BLaER1 (cell line): ENCODE measurements at regions not wholly inside any gene's neighbourhood (a gene's known extent, or its start where the extent isn't known, plus 50 kb on each side); places are given as distances from the start of the nearest gene placed in this dataset.

Experiments used
- H3K27ac ChIP-seq: shearing (Covaris generic); formaldehyde crosslinking; 2 replicates; pipeline ENCODE4 v1.8.1; 2022
- H3K27me3 ChIP-seq: shearing (Covaris generic); formaldehyde crosslinking; 2 replicates; pipeline ENCODE4 v1.8.1; 2022
- H3K36me3 ChIP-seq: shearing (Covaris generic); formaldehyde crosslinking; 2 replicates; pipeline ENCODE4 v1.8.1; 2022
- H3K4me1 ChIP-seq: shearing (Covaris generic); formaldehyde crosslinking; 2 replicates; pipeline ENCODE4 v1.8.1; 2022
- H3K4me2 ChIP-seq: shearing (Covaris generic); formaldehyde crosslinking; 2 replicates; pipeline ENCODE4 v1.8.1; 2022
- H3K4me3 ChIP-seq: shearing (Covaris generic); formaldehyde crosslinking; 2 replicates; pipeline ENCODE4 v1.8.1; 2022
- H3K9ac ChIP-seq: shearing (Covaris generic); formaldehyde crosslinking; 2 replicates; pipeline ENCODE4 v1.8.1; 2022
- H3K9me3 ChIP-seq: shearing (Covaris generic); formaldehyde crosslinking; 2 replicates; pipeline ENCODE4 v1.8.1; 2022
- H4K20me1 ChIP-seq: shearing (Covaris generic); formaldehyde crosslinking; 2 replicates; pipeline ENCODE4 v1.8.1; 2022
- Cebpa-rat ChIP-seq: shearing (Covaris generic); IDR thresholded peaks from 2 replicates; pipeline ENCODE4 v1.8.1; 2022

DNA sequence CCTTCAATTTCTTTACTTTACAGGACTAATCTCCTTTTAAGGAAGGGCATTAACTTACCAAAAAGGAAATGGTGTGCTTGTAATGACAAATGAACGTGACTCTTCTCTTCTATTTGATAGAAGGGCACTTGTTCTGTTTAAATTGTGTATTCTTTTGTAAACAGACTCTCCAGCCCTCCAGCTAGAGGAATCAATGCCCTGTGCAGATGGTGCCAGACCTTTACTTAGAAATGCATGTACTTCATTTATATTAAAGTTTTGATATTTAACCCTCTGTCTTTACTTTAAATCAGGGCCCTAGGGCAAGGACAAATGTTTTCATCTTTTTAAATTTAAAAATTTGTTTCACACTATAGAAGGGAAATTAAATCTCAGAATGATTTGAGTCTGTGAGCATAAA, 355.1 kb downstream of the GBE1 start:
- Histone ChIP-seq H3K9ac (no peak overlapping the region), H3K4me2 (no peak overlapping the region), H3K36me3 (no peaks in the 10 kb centered on the region), H4K20me1 (no peaks in the 10 kb centered on the region), H3K27me3 (no peaks in the 10 kb centered on the region), H3K4me1 (no peaks in the 10 kb centered on the region), H3K27ac (no peak overlapping the region), H3K4me3 (no peak overlapping the region), H3K9me3 (no peaks in the 10 kb centered on the region)
- TF ChIP-seq Cebpa-rat: no peak

DNA sequence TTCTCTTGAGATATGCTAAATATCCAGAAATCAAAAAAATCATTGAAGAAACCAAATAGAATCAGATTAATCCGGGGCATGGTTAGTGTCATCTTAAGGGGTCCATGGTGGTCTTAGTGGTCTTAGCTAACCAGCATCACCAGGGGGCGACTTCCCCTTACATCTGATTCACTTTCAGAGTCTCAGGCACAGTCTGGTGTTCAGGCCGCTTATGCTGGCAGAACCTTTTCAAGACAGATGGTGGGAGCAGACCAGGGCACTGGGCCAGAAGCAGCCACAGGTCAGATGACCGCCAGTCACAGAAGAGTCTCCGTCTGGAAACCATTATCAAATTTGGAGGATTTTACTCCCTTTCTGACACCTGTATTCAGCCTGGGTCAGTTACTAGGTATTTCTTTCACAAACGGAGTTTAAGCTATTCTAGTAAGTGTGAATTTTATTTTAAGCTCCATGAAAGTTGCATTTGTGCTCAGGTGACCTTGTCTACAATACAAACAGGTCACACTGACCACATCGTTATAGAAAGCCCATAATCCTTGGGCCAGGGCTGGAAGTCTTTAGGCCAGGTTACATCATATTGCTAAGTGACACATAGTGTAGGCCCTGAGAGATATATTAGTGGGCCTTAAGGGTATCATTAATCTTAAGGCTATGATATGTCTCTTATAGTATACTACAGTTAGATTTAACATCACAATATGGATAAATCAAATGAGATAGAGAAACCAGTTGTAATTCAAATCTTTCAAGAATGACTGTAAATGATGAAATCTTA, 365.5 kb downstream of the GBE1 start:
- Histone ChIP-seq H3K4me3 (no peak overlapping the region), H3K9me3 (no peaks in the 10 kb centered on the region), H3K4me1 (no peaks in the 10 kb centered on the region), H3K27ac (no peak overlapping the region), H3K27me3 (no peaks in the 10 kb centered on the region), H3K9ac (no peak overlapping the region), H3K36me3 (no peaks in the 10 kb centered on the region), H4K20me1 (no peaks in the 10 kb centered on the region), H3K4me2 (no peak overlapping the region)
- TF ChIP-seq Cebpa-rat: no peak

DNA sequence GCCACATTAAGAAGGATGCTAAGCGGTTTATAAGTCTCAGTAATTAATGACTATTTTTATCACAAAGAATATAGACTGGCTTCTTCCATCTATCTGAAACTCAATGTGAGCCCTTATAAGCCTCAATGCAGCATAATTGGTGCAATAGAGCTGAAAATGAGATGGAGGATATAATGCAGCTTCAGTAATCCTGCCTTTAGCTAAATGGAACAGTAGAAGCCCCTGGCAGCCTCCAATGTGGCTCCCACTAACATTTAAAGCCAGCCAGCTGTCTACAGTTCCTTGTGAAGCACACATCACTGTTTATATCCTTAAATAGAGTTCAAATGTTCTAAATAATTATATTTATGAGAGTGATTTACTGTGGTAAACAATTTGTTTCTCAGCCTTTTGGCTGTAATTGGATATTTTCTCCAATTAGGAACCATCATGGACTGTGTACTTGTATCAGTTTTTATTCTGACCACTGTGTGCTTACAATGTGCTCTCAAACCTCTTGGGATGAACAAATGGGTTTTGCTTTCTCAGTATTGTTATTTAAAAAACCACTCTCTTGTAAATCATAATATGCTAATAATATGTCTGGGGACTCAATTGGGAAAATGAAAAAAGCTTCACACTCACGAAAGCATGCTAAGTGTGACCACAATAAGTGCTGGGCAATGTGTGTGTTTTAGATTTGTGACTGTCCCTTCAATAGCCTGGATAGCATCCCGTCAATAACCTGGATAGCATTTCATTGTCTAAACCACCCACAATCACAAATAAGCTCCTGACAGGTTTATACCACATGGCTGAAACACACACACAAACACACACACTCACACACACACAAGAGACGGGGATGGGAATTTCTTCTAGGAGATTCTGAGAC, 366.6 kb downstream of the GBE1 start:
- Histone ChIP-seq H3K4me1 (no peaks in the 10 kb centered on the region), H3K4me3 (no peak overlapping the region), H4K20me1 (no peaks in the 10 kb centered on the region), H3K9ac (no peak overlapping the region), H3K9me3 (no peaks in the 10 kb centered on the region), H3K27ac (no peak overlapping the region), H3K27me3 (no peaks in the 10 kb centered on the region), H3K4me2 (no peak overlapping the region), H3K36me3 (no peaks in the 10 kb centered on the region)
- no peak for TF ChIP-seq Cebpa-rat

GRCh38 chr3:81393251-81393650, 368.2 kb downstream of the GBE1 start:
- Histone ChIP-seq H3K9ac (no peak overlapping the region), H3K27ac (no peak overlapping the region), H3K4me1 (no peaks in the 10 kb centered on the region), H4K20me1 (no peaks in the 10 kb centered on the region), H3K4me2 (no peak overlapping the region), H3K27me3 (no peaks in the 10 kb centered on the region), H3K4me3 (no peak overlapping the region), H3K9me3 (no peaks in the 10 kb centered on the region), H3K36me3 (no peaks in the 10 kb centered on the region)
- TF ChIP-seq Cebpa-rat: no peak

DNA sequence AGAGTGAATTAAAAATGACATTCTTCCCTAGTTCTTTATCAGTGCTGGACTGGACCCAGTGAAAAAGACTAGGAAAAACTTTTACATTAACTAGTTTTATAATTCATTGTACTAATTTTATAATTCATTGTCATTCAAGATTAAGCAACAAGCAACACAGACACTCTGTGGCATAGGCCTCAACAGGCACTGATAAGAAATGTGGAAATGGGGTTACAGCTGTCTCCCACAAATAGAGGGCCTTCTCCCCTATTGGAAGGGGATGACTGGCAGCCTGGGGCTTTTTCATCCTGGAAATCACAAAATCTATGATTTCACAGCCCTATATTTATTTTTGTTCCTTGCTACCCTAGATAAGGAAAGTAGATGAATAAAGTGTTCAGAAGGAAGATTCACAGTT, 370.6 kb downstream of the GBE1 start:
- Histone ChIP-seq H3K27me3 (no peaks in the 10 kb centered on the region), H3K27ac (no peak overlapping the region), H3K4me2 (no peak overlapping the region), H3K36me3 (no peaks in the 10 kb centered on the region), H3K4me3 (no peak overlapping the region), H3K9me3 (no peaks in the 10 kb centered on the region), H3K9ac (no peak overlapping the region), H4K20me1 (no peaks in the 10 kb centered on the region), H3K4me1 (no peaks in the 10 kb centered on the region)
- TF ChIP-seq Cebpa-rat: no peak

DNA sequence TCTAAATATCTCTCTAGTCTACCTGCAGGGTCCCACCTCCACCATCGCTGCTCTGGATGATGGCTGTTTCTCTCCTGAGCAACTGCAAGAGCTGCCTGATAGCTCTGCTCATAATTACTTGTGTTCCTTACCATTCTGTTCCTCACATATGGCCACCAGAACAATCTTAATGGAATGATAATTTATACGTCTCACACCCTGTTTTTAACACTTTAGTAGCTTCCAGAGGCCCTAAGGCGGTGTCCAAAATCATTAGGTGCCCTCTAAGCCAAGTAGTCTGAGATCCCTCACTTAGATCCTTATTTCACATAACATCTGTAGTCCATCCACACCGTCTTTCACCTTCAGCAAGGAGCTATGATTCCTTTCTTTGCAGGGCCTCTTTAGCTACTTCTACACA, 373.3 kb downstream of the GBE1 start:
- H3K36me3 ChIP-seq: no peaks in the 10 kb centered on the region

DNA sequence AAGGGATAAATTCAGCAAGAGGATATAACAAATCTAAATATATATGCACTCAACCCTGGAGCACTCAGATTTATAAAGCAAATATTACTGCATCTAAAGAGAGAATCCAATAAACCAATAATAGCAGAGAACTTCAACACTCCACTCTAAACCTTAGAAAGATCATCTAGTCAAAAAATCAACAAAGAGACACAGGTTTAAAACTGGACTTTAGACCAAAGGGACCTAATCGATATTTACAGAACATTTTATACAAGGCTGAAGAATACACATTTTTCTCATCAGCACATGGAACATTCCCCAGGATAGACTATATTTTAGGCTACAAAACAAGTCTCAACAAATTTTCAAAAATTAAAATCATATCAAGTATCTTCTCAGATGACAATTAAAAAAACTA, 379.0 kb downstream of the GBE1 start:
- Histone ChIP-seq H3K27me3 (no peaks in the 10 kb centered on the region), H3K27ac (no peak overlapping the region), H3K9ac (no peak overlapping the region), H3K9me3 (no peaks in the 10 kb centered on the region), H4K20me1 (no peaks in the 10 kb centered on the region), H3K4me2 (no peak overlapping the region), H3K4me3 (no peak overlapping the region), H3K4me1 (no peaks in the 10 kb centered on the region), H3K36me3 (no peaks in the 10 kb centered on the region)
- TF ChIP-seq Cebpa-rat: no peak

More for the DNA sequence above, 373.3 kb downstream of the GBE1 start:
- TF ChIP-seq Cebpa-rat: no peak
- Histone ChIP-seq H3K4me2 (no peak overlapping the region), H3K27ac (no peak overlapping the region), H3K4me1 (no peaks in the 10 kb centered on the region), H4K20me1 (no peaks in the 10 kb centered on the region), H3K9me3 (no peaks in the 10 kb centered on the region), H3K9ac (no peak overlapping the region), H3K27me3 (no peaks in the 10 kb centered on the region), H3K4me3 (no peak overlapping the region)

- no peaks in the 10 kb centered on the region for H3K36me3 ChIP-seq
- TF ChIP-seq Cebpa-rat: no peak
- H4K20me1 ChIP-seq: no peaks in the 10 kb centered on the region
- H3K4me1 ChIP-seq: no peaks in the 10 kb centered on the region
- H3K4me2 ChIP-seq: no peak overlapping the region
- no peak overlapping the region for H3K9ac ChIP-seq
- H3K27ac ChIP-seq: no peak overlapping the region
- H3K9me3 ChIP-seq: no peaks in the 10 kb centered on the region
- H3K27me3 ChIP-seq: no peaks in the 10 kb centered on the region
- H3K4me3 ChIP-seq: no peak overlapping the region
Measured at GRCh38 chr3:81380234-81380633, 381.2 kb downstream of the GBE1 start.

DNA sequence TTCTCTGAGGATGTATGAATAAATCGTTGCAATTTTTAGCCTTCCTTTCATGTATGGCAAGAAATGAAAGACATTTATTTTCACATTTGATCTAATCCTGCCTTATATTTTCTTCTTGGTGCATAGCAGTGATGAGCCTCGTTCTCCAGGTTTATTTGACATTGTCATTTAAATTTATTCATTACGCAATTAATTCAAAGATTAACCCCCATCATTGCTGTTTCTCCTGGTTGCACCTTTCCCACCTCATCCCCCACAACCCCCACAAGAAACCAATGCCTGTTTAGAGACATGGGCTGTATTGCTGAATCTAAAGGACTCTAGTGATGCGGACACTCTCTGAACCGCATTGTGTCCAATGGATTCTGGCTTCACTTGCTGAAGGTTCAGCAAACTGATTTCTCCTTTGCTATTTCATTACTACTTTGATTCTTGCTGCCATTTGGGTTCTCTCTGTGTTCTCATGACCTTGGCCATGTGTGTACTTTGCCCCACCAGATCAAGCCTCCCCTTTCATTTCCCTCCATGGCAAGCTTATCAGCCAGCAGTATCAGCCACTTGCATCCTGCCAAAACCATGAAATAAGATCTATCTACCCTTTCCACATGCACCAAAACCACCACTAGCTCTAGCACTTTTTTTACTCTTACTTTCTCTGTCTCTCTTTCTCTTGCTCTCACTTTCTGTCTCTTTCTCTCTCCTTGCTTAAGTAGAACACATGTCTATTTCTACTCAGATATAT, 382.7 kb downstream of the GBE1 start:
- no peak overlapping the region for H3K4me3 ChIP-seq
- H3K9me3 ChIP-seq: no peaks in the 10 kb centered on the region
- no peak for TF ChIP-seq Cebpa-rat
- no peak overlapping the region for H3K9ac ChIP-seq
- no peaks in the 10 kb centered on the region for H4K20me1 ChIP-seq
- H3K4me1 ChIP-seq: no peaks in the 10 kb centered on the region
- H3K36me3 ChIP-seq: no peaks in the 10 kb centered on the region
- H3K27me3 ChIP-seq: no peaks in the 10 kb centered on the region
- no peak overlapping the region for H3K27ac ChIP-seq
- no peak overlapping the region for H3K4me2 ChIP-seq

- no peak for TF ChIP-seq Cebpa-rat
- no peaks in the 10 kb centered on the region for H3K9me3 ChIP-seq
- no peaks in the 10 kb centered on the region for H3K27me3 ChIP-seq
- H4K20me1 ChIP-seq: no peaks in the 10 kb centered on the region
- H3K4me3 ChIP-seq: no peak overlapping the region
- H3K36me3 ChIP-seq: no peaks in the 10 kb centered on the region
- H3K4me2 ChIP-seq: no peak overlapping the region
- H3K27ac ChIP-seq: no peak overlapping the region
- H3K9ac ChIP-seq: no peak overlapping the region
- H3K4me1 ChIP-seq: no peaks in the 10 kb centered on the region
Measured at GRCh38 chr3:81375921-81376320, 385.5 kb downstream of the GBE1 start.
